HL-60 (cell line): ENCODE measurements at regions not wholly inside any gene's neighbourhood (a gene's known extent, or its start where the extent isn't known, plus 50 kb on each side); places are given as distances from the start of the nearest gene placed in this dataset.

Experiments used
- DNase-seq, 2 experiments: peaks; one replicate each; pipeline ENCODE4 v3.0.0-alpha.2; 2010 to 2020; ENCODE audit warnings: low read depth in 1 of 2, low spot score in 1 of 2
- H3K27ac ChIP-seq: fragments of 250-450 bp; sonication (Bioruptor Pico); replicated peaks from 2 replicates; pipeline ENCODE4 v1.5.1; 2020; ENCODE audit warnings: mild to moderate bottlenecking, moderate library complexity
- H3K27me3 ChIP-seq: fragments of 250-450 bp; sonication (Bioruptor Pico); 2 replicates; pipeline ENCODE4 v1.5.1; 2021; ENCODE audit warnings: mild to moderate bottlenecking, moderate library complexity; ENCODE audit not compliant: insufficient read depth, poor library complexity, severe bottlenecking
- H3K4me3 ChIP-seq: replicated peaks from 2 replicates; pipeline ENCODE4 v1.5.1; 2011; ENCODE audit warnings: mild to moderate bottlenecking, control low read depth, low read length; ENCODE audit not compliant: insufficient read depth
- CTCF ChIP-seq: IDR thresholded peaks from one replicate; pipeline ENCODE4 v1.5.1; 2011; ENCODE audit warnings: low read length, control low read depth, inconsistent platforms; ENCODE audit not compliant: insufficient read depth
- GABPA ChIP-seq: IDR thresholded peaks from 2 replicates; pipeline ENCODE4 v1.6.1; 2012; ENCODE audit warnings: low read depth
- POLR2AphosphoS5 ChIP-seq: IDR thresholded peaks from 2 replicates; pipeline ENCODE4 v1.6.1; 2012; ENCODE audit warnings: low read depth
- REST ChIP-seq: IDR thresholded peaks from 2 replicates; pipeline ENCODE4 v1.6.1; 2012; ENCODE audit warnings: low read depth; ENCODE audit not compliant: insufficient replicate concordance
- SPI1 ChIP-seq: IDR thresholded peaks from 2 replicates; pipeline ENCODE4 v1.6.1; 2012; ENCODE audit warnings: low read depth, mild to moderate bottlenecking, borderline replicate concordance

GRCh38 chr5:167802755-167803431 lies 488.6 kb upstream of the WWC1 start:
- no peak for DNase-seq
- Histone ChIP-seq H3K27me3 (no peaks in the 10 kb centered on the region), H3K27ac (no peak overlapping the region), H3K4me3 (no peak overlapping the region)
- no peak for TF ChIP-seq CTCF
- TF ChIP-seq REST: no peak
- no peak for TF ChIP-seq POLR2AphosphoS5
- TF ChIP-seq GABPA: no peak
- TF ChIP-seq SPI1: no peak

GRCh38 chr5:167804512-167805220 lies 486.8 kb upstream of the WWC1 start:
- no peaks in the 10 kb centered on the region for H3K27me3 ChIP-seq
- H3K27ac ChIP-seq: no peak overlapping the region
- no peak overlapping the region for H3K4me3 ChIP-seq
- DNase-seq: no peak
- TF ChIP-seq REST (no peak), GABPA (no peak), CTCF (no peak), POLR2AphosphoS5 (no peak), SPI1 (no peak)

GRCh38 chr5:167810573-167810972 lies 480.9 kb upstream of the WWC1 start:
- no peaks in the 10 kb centered on the region for H3K27me3 ChIP-seq
- H3K27ac ChIP-seq: no peak overlapping the region
- DNase-seq: no peak
- no peak overlapping the region for H3K4me3 ChIP-seq
- no peak for TF ChIP-seq REST
- no peak for TF ChIP-seq POLR2AphosphoS5
- no peak for TF ChIP-seq SPI1
- TF ChIP-seq CTCF: no peak
- no peak for TF ChIP-seq GABPA
